OCI-LY7 (cell line): ENCODE measurements at regions not wholly inside any gene's neighbourhood (a gene's known extent, or its start where the extent isn't known, plus 50 kb on each side); places are given as distances from the start of the nearest gene placed in this dataset.

ENCODE experiments used
- BruUV-seq: library from RNA; stranded (reverse); fragments of 400-500 nt; replicated peaks from 2 replicates; lab custom pipeline; 2021; lab: Mats Ljungman, UMichigan
- CTCF ChIA-PET: fragments of 300-600 bp; sonication (Branson Sonifier 250); formaldehyde crosslinking; loops from one replicate; lab custom pipeline; 2022; ENCODE audit warnings: antibody characterized with exemption; ENCODE audit not compliant: unreplicated experiment; lab: Charles Lee
- POLR2A ChIA-PET: fragments of 300-600 bp; sonication (Branson Sonifier 250); formaldehyde crosslinking; loops from one replicate; lab custom pipeline; 2022; ENCODE audit warnings: antibody characterized with exemption; lab: Charles Lee
- DNase-seq: peaks from one replicate; pipeline ENCODE4 v3.0.0-alpha.2; 2015; ENCODE audit warnings: low spot score
- H2AFZ ChIP-seq: fragments of 200-600 bp; sonication (generic), shearing (Covaris generic); 2 replicates; pipeline ENCODE4 v1.6.1; 2014; ENCODE audit warnings: mild to moderate bottlenecking, antibody characterized with exemption, low read length, moderate library complexity
- H3K27ac ChIP-seq: fragments of 200-600 bp; sonication (generic); 2 replicates; pipeline ENCODE4 v1.5.1; 2014; ENCODE audit warnings: mixed run types, low read depth, mild to moderate bottlenecking, moderate library complexity, low read length, inconsistent platforms; ENCODE audit not compliant: poor library complexity, severe bottlenecking
- H3K36me3 ChIP-seq: fragments of 200-600 bp; sonication (generic); 2 replicates; pipeline ENCODE4 v1.6.1; 2014; ENCODE audit warnings: mild to moderate bottlenecking, antibody characterized with exemption, low read length, moderate library complexity, mixed read lengths; ENCODE audit not compliant: insufficient read depth
- H3K4me1 ChIP-seq: fragments of 200-600 bp; sonication (generic); 2 replicates; pipeline ENCODE4 v1.5.1; 2014; ENCODE audit warnings: mild to moderate bottlenecking, low read length; ENCODE audit not compliant: insufficient read depth, poor library complexity, severe bottlenecking
- H3K4me2 ChIP-seq: fragments of 200-600 bp; sonication (generic); 2 replicates; pipeline ENCODE4 v1.6.1; 2014; ENCODE audit warnings: mild to moderate bottlenecking, low read length
- H3K4me3 ChIP-seq: fragments of 200-600 bp; sonication (generic); 2 replicates; pipeline ENCODE4 v1.5.1; 2014; ENCODE audit warnings: mild to moderate bottlenecking, low read depth, low read length; ENCODE audit not compliant: poor library complexity, severe bottlenecking
- H3K79me2 ChIP-seq: fragments of 200-600 bp; sonication (generic); 2 replicates; pipeline ENCODE4 v1.6.1; 2016; ENCODE audit warnings: low read depth, mild to moderate bottlenecking, low read length, moderate library complexity, mixed read lengths; ENCODE audit not compliant: insufficient read depth
- H3K9me2 ChIP-seq: fragments of 200-600 bp; sonication (generic); 2 replicates; pipeline ENCODE4 v1.6.1; 2016; ENCODE audit warnings: mild to moderate bottlenecking, low read length, mixed read lengths; ENCODE audit not compliant: insufficient read depth
- H3K9me3 ChIP-seq: fragments of 200-600 bp; sonication (generic); 2 replicates; pipeline ENCODE4 v1.6.1; 2014; ENCODE audit warnings: mild to moderate bottlenecking, mixed run types, low read length, mixed read lengths
- H4K20me1 ChIP-seq: fragments of 200-600 bp; sonication (generic); 2 replicates; pipeline ENCODE4 v1.6.1; 2014; ENCODE audit warnings: mild to moderate bottlenecking, antibody characterized with exemption, low read length, moderate library complexity, mixed read lengths; ENCODE audit not compliant: insufficient read depth
- CTCF ChIP-seq: fragments of 200-600 bp; sonication (generic); conservative IDR thresholded peaks from 2 replicates; pipeline ENCODE4 v1.5.1; 2014; ENCODE audit warnings: mild to moderate bottlenecking, antibody characterized with exemption, low read length, moderate library complexity, mixed read lengths
- EZH2phosphoT487 ChIP-seq: fragments of 200-600 bp; sonication (generic); IDR thresholded peaks from 2 replicates; pipeline ENCODE4 v1.6.1; 2018; ENCODE audit warnings: low read depth, borderline replicate concordance, mild to moderate bottlenecking, mixed run types, antibody characterized with exemption, low read length, moderate library complexity, mixed read lengths
- intact Hi-C: fragments of 100-400 bp; cut with micrococcal nuclease; formaldehyde crosslinking; loops from one replicate; pipeline ENCODE4 v1.10.0; 2022; ENCODE audit not compliant: unreplicated experiment

- Histone ChIP-seq H3K9me2 (no peaks in the 10 kb centered on the region), H3K9me3 (no peaks in the 10 kb centered on the region), H3K4me1 (no peaks in the 10 kb centered on the region), H2AFZ (no peak overlapping the region), H4K20me1 (no peaks in the 10 kb centered on the region), H3K4me3 (no peak overlapping the region), H3K27ac (no peak overlapping the region), H3K79me2 (no peaks in the 10 kb centered on the region), H3K4me2 (no peak overlapping the region), H3K36me3 (no peaks in the 10 kb centered on the region)
- no peak for TF ChIP-seq EZH2phosphoT487
- TF ChIP-seq CTCF = no peak
- intact Hi-C loops = no loop called here
- no TSS peak for BruUV-seq
- CTCF ChIA-PET = no interaction called here
- DNase-seq = no peak
- POLR2A ChIA-PET = interaction anchor here (0.6 kb wide), 1 partner anchor 54 kb away, joined by 3 read pairs; no protein-coding TSS in a partner anchor
These were observed 218.7 kb downstream of the PAX3 start for GRCh38 chr2:222080141-222080540.

DNA sequence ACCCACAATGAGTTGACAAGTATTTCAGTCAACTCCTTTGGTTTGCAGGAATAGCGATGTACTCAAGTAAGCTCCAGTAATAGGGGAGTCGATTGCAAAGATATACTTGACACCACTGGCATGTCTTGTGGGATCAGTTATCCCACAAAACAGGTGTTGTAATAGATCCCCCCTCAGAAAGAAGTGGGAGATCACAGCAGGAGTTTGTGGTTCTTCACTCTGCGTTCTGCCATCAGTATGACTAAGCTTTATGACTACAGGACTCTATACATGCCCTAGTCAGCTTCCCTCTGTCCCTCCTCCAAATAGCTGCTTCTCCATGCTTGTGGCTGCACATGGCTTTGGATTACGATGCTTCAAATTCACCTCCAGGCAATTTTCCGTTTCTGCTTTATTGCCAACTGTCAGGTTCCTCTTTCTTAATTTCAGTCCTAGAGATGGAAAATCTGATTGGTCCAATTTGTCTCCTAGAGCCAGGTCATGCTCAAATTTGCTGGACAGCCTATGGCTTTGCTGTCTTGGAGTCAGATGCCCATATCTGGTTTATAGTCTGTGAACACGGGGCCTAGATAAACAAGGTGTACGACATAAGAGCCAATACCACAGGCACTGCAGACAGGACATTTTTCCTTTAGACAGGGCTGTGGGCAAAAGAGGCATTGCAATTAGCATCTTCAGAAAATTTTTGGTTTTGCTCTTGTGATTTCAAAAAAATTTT lies 221.7 kb downstream of the PAX3 start:
- Histone ChIP-seq H3K9me3 (no peaks in the 10 kb centered on the region), H3K27ac (no peak overlapping the region), H3K4me1 (no peaks in the 10 kb centered on the region), H3K4me2 (no peak overlapping the region), H4K20me1 (no peaks in the 10 kb centered on the region), H3K79me2 (no peaks in the 10 kb centered on the region), H3K4me3 (no peak overlapping the region), H3K9me2 (no peaks in the 10 kb centered on the region), H3K36me3 (no peaks in the 10 kb centered on the region), H2AFZ (no peak overlapping the region)
- no peak for DNase-seq
- no TSS peak for BruUV-seq
- CTCF ChIA-PET = no interaction called here
- POLR2A ChIA-PET = interaction anchor here (0.7 to 1.0 kb wide), 3 partner anchors 10 to 350 kb away, joined by 3 to 4 read pairs (median 3); no protein-coding TSS in a partner anchor
- intact Hi-C loops = no loop called here
- TF ChIP-seq CTCF (no peak), EZH2phosphoT487 (no peak)

DNA sequence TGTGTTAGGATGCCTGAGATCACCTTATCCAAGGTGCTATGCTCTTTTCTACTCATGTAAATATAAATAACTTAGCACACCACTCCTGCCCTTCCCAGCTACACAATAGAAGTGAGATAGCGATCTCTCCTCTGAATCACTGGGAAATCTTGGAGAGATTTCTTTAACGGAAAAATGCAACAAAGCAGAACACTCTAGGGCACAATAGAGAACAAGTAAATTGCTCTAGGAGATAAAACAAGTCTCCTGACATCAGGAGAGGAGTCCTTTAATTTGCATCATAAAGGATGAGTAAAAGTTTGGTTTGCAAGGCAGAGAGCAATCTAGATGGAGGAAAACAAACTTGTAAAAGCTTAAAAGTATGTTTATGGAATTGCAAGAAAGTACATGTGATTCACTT lies 224.1 kb downstream of the PAX3 start:
- TF ChIP-seq EZH2phosphoT487 (no peak), CTCF (no peak)
- Histone ChIP-seq H3K4me3 (no peak overlapping the region), H4K20me1 (no peaks in the 10 kb centered on the region), H3K79me2 (no peaks in the 10 kb centered on the region), H3K4me1 (no peaks in the 10 kb centered on the region), H3K9me3 (no peaks in the 10 kb centered on the region), H2AFZ (no peak overlapping the region), H3K27ac (no peak overlapping the region), H3K4me2 (no peak overlapping the region), H3K9me2 (no peaks in the 10 kb centered on the region), H3K36me3 (no peaks in the 10 kb centered on the region)
- POLR2A ChIA-PET = interaction anchor here (0.7 kb wide), 1 partner anchor 469 kb away, joined by 3 read pairs; no protein-coding TSS in a partner anchor
- intact Hi-C loops = no loop called here
- DNase-seq = no peak
- no TSS peak for BruUV-seq
- CTCF ChIA-PET = no interaction called here
